ENCODE measurements at regions not wholly inside any gene's neighbourhood (a gene's known extent, or its start where the extent isn't known, plus 50 kb on each side); places are given as distances from the start of the nearest gene placed in this dataset.

- Mint-ChIP-seq H3K36me3 (ENCODE audit: insufficient read depth, unreplicated experiment) (no peaks in the 10 kb centered on the region), H3K27me3 (ENCODE audit: insufficient read depth, unreplicated experiment) (no peaks in the 10 kb centered on the region), H3K4me3 (ENCODE audit: unreplicated experiment) (no peak overlapping the region), H3K9me3 (ENCODE audit: unreplicated experiment) (peaks cover 4% of the 10 kb centered on the region), H3K27ac (ENCODE audit: unreplicated experiment) (no peak overlapping the region), H3K4me1 (ENCODE audit: low read depth, unreplicated experiment) (peaks cover 7% of the 10 kb centered on the region)
- POLR2A ChIA-PET = no interaction called here
- Histone ChIP-seq H3K9me3 (no peaks in the 10 kb centered on the region), H3K36me3 (ENCODE audit: control insufficient read depth, insufficient read depth, low read length) (no peaks in the 10 kb centered on the region), H3K27me3 (replicated peaks; ENCODE audit: control insufficient read depth, insufficient read depth, low read length) (no peaks in the 10 kb centered on the region), H3K4me1 (no peaks in the 10 kb centered on the region), H3K4me3 (ENCODE audit: low read depth, low read length) (no peak overlapping the region)
- no TSS peak for BruUV-seq (replicated peaks)
- CTCF ChIA-PET = no interaction called here
- no peak for TF ChIP-seq CTCF (IDR thresholded peaks at IDR 0.05; ENCODE audit: insufficient read depth in 1 of 2, low read depth in 1 of 2, low read length in 1 of 2, severe bottlenecking in 1 of 2, unreplicated experiment in 1 of 2)
- intact Hi-C loops (cut with micrococcal nuclease; ENCODE audit: unreplicated experiment) = no loop called here
- DNase-seq = no peak
Measured at GRCh38 chr11:92276773-92277172, 52.2 kb downstream of the FAT3 start.

GRCh38 chr11:92277871-92278270, 53.3 kb downstream of the FAT3 start:
- intact Hi-C loops (cut with micrococcal nuclease; ENCODE audit: unreplicated experiment) = no loop called here
- H3K4me1 Mint-ChIP-seq (ENCODE audit: low read depth, unreplicated experiment) = peaks cover 9% of the 10 kb centered on the region
- no peaks in the 10 kb centered on the region for H3K36me3 Mint-ChIP-seq (ENCODE audit: insufficient read depth, unreplicated experiment)

GRCh38 chr11:92278791-92279433, 54.3 kb downstream of the FAT3 start:
- Mint-ChIP-seq H3K27ac (ENCODE audit: unreplicated experiment) (no peak overlapping the region), H3K27me3 (ENCODE audit: insufficient read depth, unreplicated experiment) (no peaks in the 10 kb centered on the region), H3K36me3 (ENCODE audit: insufficient read depth, unreplicated experiment) (peaks cover 2% of the 10 kb centered on the region), H3K4me3 (ENCODE audit: unreplicated experiment) (no peak overlapping the region), H3K9me3 (ENCODE audit: unreplicated experiment) (peaks cover 5% of the 10 kb centered on the region), H3K4me1 (ENCODE audit: low read depth, unreplicated experiment) (peaks cover 20% of the 10 kb centered on the region)
- DNase-seq = no peak
- Histone ChIP-seq H3K36me3 (ENCODE audit: control insufficient read depth, insufficient read depth, low read length) (no peaks in the 10 kb centered on the region), H3K4me3 (ENCODE audit: low read depth, low read length) (no peak overlapping the region), H3K9me3 (no peaks in the 10 kb centered on the region), H3K27me3 (replicated peaks; ENCODE audit: control insufficient read depth, insufficient read depth, low read length) (no peaks in the 10 kb centered on the region), H3K4me1 (peaks cover 11% of the 10 kb centered on the region)
- ChIA-PET POLR2A (no interaction called here), CTCF (no interaction called here)
- intact Hi-C loops (cut with micrococcal nuclease; ENCODE audit: unreplicated experiment) = no loop called here
- no TSS peak for BruUV-seq (replicated peaks)
- TF ChIP-seq CTCF (IDR thresholded peaks at IDR 0.05; ENCODE audit: insufficient read depth in 1 of 2, low read depth in 1 of 2, low read length in 1 of 2, severe bottlenecking in 1 of 2, unreplicated experiment in 1 of 2) = no peak

More at GRCh38 chr11:92277871-92278270, 53.3 kb downstream of the FAT3 start:
- TF ChIP-seq CTCF (IDR thresholded peaks at IDR 0.05; ENCODE audit: insufficient read depth in 1 of 2, low read depth in 1 of 2, low read length in 1 of 2, severe bottlenecking in 1 of 2, unreplicated experiment in 1 of 2) = no peak
- no peak for DNase-seq
- no peaks in the 10 kb centered on the region for H3K27me3 ChIP-seq (replicated peaks; ENCODE audit: control insufficient read depth, insufficient read depth, low read length)
- no TSS peak for BruUV-seq (replicated peaks)
- no peaks in the 10 kb centered on the region for H3K9me3 ChIP-seq
- H3K4me3 ChIP-seq (ENCODE audit: low read depth, low read length) = no peak overlapping the region
- Mint-ChIP-seq H3K9me3 (ENCODE audit: unreplicated experiment) (no peaks in the 10 kb centered on the region), H3K4me3 (ENCODE audit: unreplicated experiment) (no peak overlapping the region), H3K27me3 (ENCODE audit: insufficient read depth, unreplicated experiment) (no peaks in the 10 kb centered on the region), H3K27ac (ENCODE audit: unreplicated experiment) (no peak overlapping the region)
- H3K36me3 ChIP-seq (ENCODE audit: control insufficient read depth, insufficient read depth, low read length) = no peaks in the 10 kb centered on the region
- ChIA-PET CTCF (interaction anchor here (0.8 kb wide), 1 partner anchor 8 kb away, joined by 4 read pairs; no protein-coding TSS in a partner anchor), POLR2A (interaction anchor here (0.7 kb wide), 1 partner anchor 260 kb away, joined by 3 read pairs; no protein-coding TSS in a partner anchor)
- peaks cover 3% of the 10 kb centered on the region; the same call in 1 of the 2 replicates for H3K4me1 ChIP-seq

Data from Caco-2 (cell line).